ENCODE measurements at regions not wholly inside any gene's neighbourhood (a gene's known extent, or its start where the extent isn't known, plus 50 kb on each side); places are given as distances from the start of the nearest gene placed in this dataset.

DNA sequence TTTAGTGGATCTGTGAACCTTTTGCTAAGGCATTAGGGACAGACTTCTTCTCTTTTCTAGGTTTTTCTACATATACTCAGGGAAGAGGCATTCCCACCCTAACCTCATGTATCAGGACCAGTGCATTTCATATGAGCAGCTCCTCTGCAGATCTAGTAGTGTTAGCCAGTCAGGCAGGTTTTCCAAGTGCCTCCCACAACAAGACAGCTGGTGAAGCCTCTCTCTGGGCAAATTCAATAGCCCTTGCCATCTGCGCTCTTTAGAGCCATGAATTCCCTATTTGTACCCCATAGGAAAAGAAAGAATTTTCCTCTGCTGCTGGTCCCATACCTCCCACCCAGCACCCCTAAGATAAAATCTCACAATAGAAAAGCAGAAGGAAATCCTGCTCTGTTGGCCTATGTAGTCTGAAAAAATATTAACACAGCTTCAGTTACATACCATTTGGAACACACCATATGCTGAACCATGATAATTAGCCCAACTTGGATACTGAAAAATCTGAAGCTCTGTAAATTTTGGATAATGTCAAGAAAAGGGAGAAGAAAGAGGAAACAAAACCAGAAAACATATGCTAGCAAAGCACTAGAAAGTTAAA is 1354.6 kb upstream of the NRXN1 start (continued):
- TF ChIP-seq JUNB (IDR thresholded peaks at IDR 0.05; ENCODE audit: unreplicated experiment) = no peak
- TF ChIP-seq, protein P1, sequence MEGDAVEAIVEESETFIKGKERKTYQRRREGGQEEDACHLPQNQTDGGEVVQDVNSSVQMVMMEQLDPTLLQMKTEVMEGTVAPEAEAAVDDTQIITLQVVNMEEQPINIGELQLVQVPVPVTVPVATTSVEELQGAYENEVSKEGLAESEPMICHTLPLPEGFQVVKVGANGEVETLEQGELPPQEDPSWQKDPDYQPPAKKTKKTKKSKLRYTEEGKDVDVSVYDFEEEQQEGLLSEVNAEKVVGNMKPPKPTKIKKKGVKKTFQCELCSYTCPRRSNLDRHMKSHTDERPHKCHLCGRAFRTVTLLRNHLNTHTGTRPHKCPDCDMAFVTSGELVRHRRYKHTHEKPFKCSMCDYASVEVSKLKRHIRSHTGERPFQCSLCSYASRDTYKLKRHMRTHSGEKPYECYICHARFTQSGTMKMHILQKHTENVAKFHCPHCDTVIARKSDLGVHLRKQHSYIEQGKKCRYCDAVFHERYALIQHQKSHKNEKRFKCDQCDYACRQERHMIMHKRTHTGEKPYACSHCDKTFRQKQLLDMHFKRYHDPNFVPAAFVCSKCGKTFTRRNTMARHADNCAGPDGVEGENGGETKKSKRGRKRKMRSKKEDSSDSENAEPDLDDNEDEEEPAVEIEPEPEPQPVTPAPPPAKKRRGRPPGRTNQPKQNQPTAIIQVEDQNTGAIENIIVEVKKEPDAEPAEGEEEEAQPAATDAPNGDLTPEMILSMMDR (conservative IDR thresholded peaks at IDR 0.05; ENCODE audit: low read depth in 2 of 2) = no peak
- no peak for TF ChIP-seq ZNF331 (CRISPR knock-in tag; IDR thresholded peaks at IDR 0.05; ENCODE audit: low read depth)

DNA sequence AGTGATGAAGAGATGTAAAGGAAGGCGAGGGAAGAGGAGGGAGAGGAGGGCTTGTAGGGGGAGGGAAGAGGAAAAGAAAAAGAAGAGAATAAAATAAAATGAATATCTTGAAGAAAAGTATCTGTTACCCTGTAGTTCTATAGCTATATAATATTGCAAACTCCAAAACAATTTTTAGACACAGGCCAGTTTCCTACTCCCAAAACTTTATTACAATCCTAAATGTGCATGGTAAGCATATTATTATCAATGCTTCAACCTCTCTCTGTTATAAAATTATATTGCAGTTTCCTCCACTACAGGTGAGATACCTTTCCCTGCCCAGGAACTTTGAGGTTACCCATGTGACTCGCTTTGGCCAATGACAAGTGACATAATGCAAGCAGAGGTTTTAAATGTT is 1351.6 kb upstream of the NRXN1 start:
- H2AFZ ChIP-seq = peak overlapping the region; percentile 58; the same call in 1 of the 2 replicates
- Mint-ChIP-seq H3K4me1 (peaks cover 11% of the 10 kb centered on the region; the same call in 2 of the 3 replicates), H3K27me3 (ENCODE audit: insufficient read depth, low read depth, poor library complexity) (no peaks in the 10 kb centered on the region), H3K36me3 (ENCODE audit: low read depth) (no peaks in the 10 kb centered on the region), H3K27ac (no peak overlapping the region), H3K4me3 (no peak overlapping the region), H3K9me3 (no peaks in the 10 kb centered on the region)
- H3K4me1 ChIP-seq (ENCODE audit: insufficient read depth) = 0 out of 2 replicates have a peak, but pooled peaks cover 4% of the 10 kb centered on the region
- no peaks in the 10 kb centered on the region for H3K79me2 ChIP-seq (replicated peaks; ENCODE audit: insufficient read depth)
- no peak overlapping the region for H3K4me2 ChIP-seq
- no peak overlapping the region for H3K4me3 ChIP-seq
- no peaks in the 10 kb centered on the region for H3K36me3 ChIP-seq (ENCODE audit: insufficient read depth)
- no peaks in the 10 kb centered on the region; the same call in 1 of the 2 replicates for H3K9me2 ChIP-seq (ENCODE audit: insufficient read depth)
- no peak overlapping the region for H3K27ac ChIP-seq (ENCODE audit: low read depth)
- DNase-seq (ENCODE audit: low spot score) = no peak
- H3F3A ChIP-seq (replicated peaks; ENCODE audit: low read depth) = no peaks in the 10 kb centered on the region
- no peak for TF ChIP-seq ZNF331 (CRISPR knock-in tag; IDR thresholded peaks at IDR 0.05; ENCODE audit: low read depth)
- no peak for TF ChIP-seq EZH2 (IDR thresholded peaks at IDR 0.05; ENCODE audit: low read depth, unreplicated experiment)
- TF ChIP-seq JUNB (IDR thresholded peaks at IDR 0.05; ENCODE audit: unreplicated experiment) = no peak
- TF ChIP-seq, protein P1 (conservative IDR thresholded peaks at IDR 0.05; ENCODE audit: low read depth in 2 of 2) = no peak
- no peak for TF ChIP-seq POLR2AphosphoS5 (IDR thresholded peaks at IDR 0.05; ENCODE audit: low read depth)
- TF ChIP-seq, protein P2, sequence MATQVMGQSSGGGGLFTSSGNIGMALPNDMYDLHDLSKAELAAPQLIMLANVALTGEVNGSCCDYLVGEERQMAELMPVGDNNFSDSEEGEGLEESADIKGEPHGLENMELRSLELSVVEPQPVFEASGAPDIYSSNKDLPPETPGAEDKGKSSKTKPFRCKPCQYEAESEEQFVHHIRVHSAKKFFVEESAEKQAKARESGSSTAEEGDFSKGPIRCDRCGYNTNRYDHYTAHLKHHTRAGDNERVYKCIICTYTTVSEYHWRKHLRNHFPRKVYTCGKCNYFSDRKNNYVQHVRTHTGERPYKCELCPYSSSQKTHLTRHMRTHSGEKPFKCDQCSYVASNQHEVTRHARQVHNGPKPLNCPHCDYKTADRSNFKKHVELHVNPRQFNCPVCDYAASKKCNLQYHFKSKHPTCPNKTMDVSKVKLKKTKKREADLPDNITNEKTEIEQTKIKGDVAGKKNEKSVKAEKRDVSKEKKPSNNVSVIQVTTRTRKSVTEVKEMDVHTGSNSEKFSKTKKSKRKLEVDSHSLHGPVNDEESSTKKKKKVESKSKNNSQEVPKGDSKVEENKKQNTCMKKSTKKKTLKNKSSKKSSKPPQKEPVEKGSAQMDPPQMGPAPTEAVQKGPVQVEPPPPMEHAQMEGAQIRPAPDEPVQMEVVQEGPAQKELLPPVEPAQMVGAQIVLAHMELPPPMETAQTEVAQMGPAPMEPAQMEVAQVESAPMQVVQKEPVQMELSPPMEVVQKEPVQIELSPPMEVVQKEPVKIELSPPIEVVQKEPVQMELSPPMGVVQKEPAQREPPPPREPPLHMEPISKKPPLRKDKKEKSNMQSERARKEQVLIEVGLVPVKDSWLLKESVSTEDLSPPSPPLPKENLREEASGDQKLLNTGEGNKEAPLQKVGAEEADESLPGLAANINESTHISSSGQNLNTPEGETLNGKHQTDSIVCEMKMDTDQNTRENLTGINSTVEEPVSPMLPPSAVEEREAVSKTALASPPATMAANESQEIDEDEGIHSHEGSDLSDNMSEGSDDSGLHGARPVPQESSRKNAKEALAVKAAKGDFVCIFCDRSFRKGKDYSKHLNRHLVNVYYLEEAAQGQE (IDR thresholded peaks at IDR 0.05; ENCODE audit: unreplicated experiment) = no peak
- no peaks in the 10 kb centered on the region for H3K27me3 ChIP-seq (ENCODE audit: insufficient read depth)
- H4K20me1 ChIP-seq (replicated peaks; ENCODE audit: insufficient read depth) = no peaks in the 10 kb centered on the region
- ATAC-seq = no peak

Measured in GM23338 (cell line).